SK-N-SH (cell line): ENCODE measurements at regions not wholly inside any gene's neighbourhood (a gene's known extent, or its start where the extent isn't known, plus 50 kb on each side); places are given as distances from the start of the nearest gene placed in this dataset.

Experiments
- CTCF ChIA-PET: fragments of 300-600, 350-600 bp; formaldehyde crosslinking; extraction: SDS; loops from one replicate; lab custom pipeline; 2021; lab: Yijun Ruan, JAX
- POLR2A ChIA-PET: fragments of 350-600 bp; sonication (Branson Sonifier 250); formaldehyde crosslinking; extraction: SDS; loops from one replicate; lab custom pipeline; 2020; ENCODE audit warnings: antibody characterized with exemption, inconsistent platforms; lab: Yijun Ruan, JAX
- DNase-seq: peaks from one replicate; pipeline ENCODE4 v3.0.0; 2012
- H2AFZ ChIP-seq: fragments of 200-600 bp; sonication (generic); 2 replicates; pipeline ENCODE4 v1.8.1; 2016; ENCODE audit warnings: antibody characterized with exemption, mild to moderate bottlenecking, low read depth
- H3F3A ChIP-seq: fragments of 200-600 bp; sonication (generic); replicated peaks from 2 replicates; pipeline ENCODE3; 2016; ENCODE audit warnings: antibody characterized with exemption, mild to moderate bottlenecking; ENCODE audit not compliant: insufficient read depth
- H3K27ac ChIP-seq, 2 experiments: fragments of 200-500 bp in 1 of 2; fragments of 200-600 bp in 1 of 2; sonication (Bioruptor generic) in 1 of 2; sonication (generic), shearing (Covaris generic) in 1 of 2; 2 replicates each; pipeline versions ENCODE4 v1.5.1 to v1.6.1; 2014 to 2016; ENCODE audit warnings: low read depth in 2 of 2, inconsistent platforms in 1 of 2, low read length in 1 of 2, mild to moderate bottlenecking in 1 of 2, mixed read lengths in 1 of 2
- H3K27me3 ChIP-seq: fragments of 200-600 bp; sonication (generic), shearing (Covaris generic); 2 replicates; pipeline ENCODE4 v1.6.1; 2016; ENCODE audit warnings: mixed run types; ENCODE audit not compliant: insufficient read depth
- H3K36me3 ChIP-seq, 2 experiments: fragments of 200-500 bp in 1 of 2; fragments of 200-600 bp in 1 of 2; sonication (Bioruptor generic) in 1 of 2; sonication (generic) in 1 of 2; replicated peaks in 1 of 2; 2 replicates each; pipeline versions ENCODE3 to v1.5.1; 2014 to 2016; ENCODE audit warnings: low read length in 1 of 2, mild to moderate bottlenecking in 1 of 2; ENCODE audit not compliant: insufficient read depth in 2 of 2, control insufficient read depth in 1 of 2
- H3K4me1 ChIP-seq, 2 experiments: fragments of 200-500 bp in 1 of 2; fragments of 200-600 bp in 1 of 2; sonication (Bioruptor generic) in 1 of 2; sonication (generic), shearing (Covaris generic) in 1 of 2; 2 replicates each; pipeline versions ENCODE4 v1.5.1 to v1.6.1; 2014 to 2016; ENCODE audit warnings: low read depth in 1 of 2, low read length in 1 of 2, mixed run types in 1 of 2; ENCODE audit not compliant: insufficient read depth in 2 of 2, control insufficient read depth in 1 of 2
- H3K4me2 ChIP-seq: fragments of 200-600 bp; sonication (generic), shearing (Covaris generic); 2 replicates; pipeline ENCODE4 v1.6.1; 2017; ENCODE audit warnings: mixed run types
- H3K4me3 ChIP-seq, 2 experiments: fragments of 200-500 bp in 1 of 2; fragments of 200-600 bp in 1 of 2; sonication (Bioruptor generic) in 1 of 2; sonication (generic), shearing (Covaris generic) in 1 of 2; 2 replicates each; pipeline versions ENCODE4 v1.5.1 to v1.8.1; 2014 to 2016; ENCODE audit warnings: low read depth in 2 of 2, inconsistent platforms in 1 of 2, low read length in 1 of 2, mild to moderate bottlenecking in 1 of 2, mixed read lengths in 1 of 2, moderate library complexity in 1 of 2
- H3K79me2 ChIP-seq: fragments of 200-600 bp; sonication (generic); 2 replicates; pipeline ENCODE4 v1.8.1; 2017; ENCODE audit warnings: mild to moderate bottlenecking; ENCODE audit not compliant: insufficient read depth
- H3K9ac ChIP-seq: fragments of 200-600 bp; sonication (generic); 2 replicates; pipeline ENCODE4 v1.6.1; 2017; ENCODE audit warnings: mixed run types
- H3K9me2 ChIP-seq: fragments of 200-600 bp; sonication (generic); 2 replicates; pipeline ENCODE4 v1.6.1; 2017; ENCODE audit warnings: mixed run types
- H3K9me3 ChIP-seq: fragments of 200-600 bp; sonication (generic); 2 replicates; pipeline ENCODE4 v1.6.1; 2017; ENCODE audit warnings: mixed run types, mild to moderate bottlenecking, moderate library complexity
- H4K20me1 ChIP-seq: fragments of 200-600 bp; sonication (generic); 2 replicates; pipeline ENCODE4 v1.6.1; 2017; ENCODE audit warnings: mild to moderate bottlenecking, mixed run types; ENCODE audit not compliant: insufficient read depth
- ELF1 ChIP-seq: IDR thresholded peaks from 2 replicates; pipeline ENCODE4 v1.4.0; 2012
- EP300 ChIP-seq, 2 experiments: IDR thresholded peaks; 2 replicates each; pipeline versions ENCODE4 v1.4.0 to v1.6.1; 2012; ENCODE audit warnings: borderline replicate concordance in 1 of 2, low read depth in 1 of 2, low read length in 1 of 2
- EZH2phosphoT487 ChIP-seq: fragments of 200-600 bp; sonication (generic); IDR thresholded peaks from 2 replicates; pipeline ENCODE4 v1.6.1; 2017; ENCODE audit warnings: low read depth, mixed run types, mild to moderate bottlenecking, antibody characterized with exemption, moderate library complexity, borderline replicate concordance
- FOXM1 ChIP-seq: IDR thresholded peaks from 2 replicates; pipeline ENCODE4 v1.4.0; 2012; ENCODE audit warnings: low read depth, mild to moderate bottlenecking
- IRF3 ChIP-seq: fragments of 150-350 bp; IDR thresholded peaks from 2 replicates; pipeline ENCODE4 v1.6.1; 2016; ENCODE audit warnings: mild to moderate bottlenecking, low read depth, low read length
- MAX ChIP-seq: IDR thresholded peaks from 2 replicates; pipeline ENCODE4 v1.4.0; 2012; ENCODE audit warnings: low read depth
- MXI1 ChIP-seq: IDR thresholded peaks from 2 replicates; pipeline ENCODE4 v1.6.1; 2012; ENCODE audit warnings: mild to moderate bottlenecking, low read depth, low read length, improper control_type of control experiment
- NFIC ChIP-seq: IDR thresholded peaks from 2 replicates; pipeline ENCODE4 v1.4.0; 2012; ENCODE audit warnings: borderline replicate concordance
- PBX3 ChIP-seq: IDR thresholded peaks from 2 replicates; pipeline ENCODE4; 2012
- RCOR1 ChIP-seq: fragments of 150-350 bp; IDR thresholded peaks from 2 replicates; pipeline ENCODE4 v1.6.1; 2017; ENCODE audit warnings: antibody characterized with exemption, low read length
- SMC3 ChIP-seq: IDR thresholded peaks from 2 replicates; pipeline ENCODE4 v1.6.1; 2012; ENCODE audit warnings: low read depth, low read length, improper control_type of control experiment
- TAF1 ChIP-seq: IDR thresholded peaks from 2 replicates; pipeline ENCODE4 v1.6.1; 2012; ENCODE audit warnings: low read depth, mild to moderate bottlenecking, low read length, moderate library complexity, borderline replicate concordance
- YY1 ChIP-seq: IDR thresholded peaks from 2 replicates; pipeline ENCODE4 v1.4.0; 2012; ENCODE audit warnings: low read depth, mild to moderate bottlenecking
- ZBTB33 ChIP-seq: IDR thresholded peaks from 2 replicates; pipeline ENCODE4 v1.4.0; 2012; ENCODE audit warnings: low read depth, borderline replicate concordance
- WGBS: methylation state at CpG from one replicate; pipeline ENCODE4 v1.1.6; 2017; ENCODE audit warnings: low lambda C conversion rate; 5-methylcytosine and 5-hydroxymethylcytosine counted together

GRCh38 chr7:130923365-130923764, 189.4 kb upstream of the KLF14 start:
- peaks cover 100% of the 10 kb centered on the region for H3K79me2 ChIP-seq
- POLR2A ChIA-PET: no interaction called here
- TF ChIP-seq PBX3: no peak
- no peak for TF ChIP-seq RCOR1
- TF ChIP-seq FOXM1: no peak
- no peak for TF ChIP-seq ELF1
- TF ChIP-seq NFIC: no peak
- TF ChIP-seq EZH2phosphoT487: no peak
- TF ChIP-seq IRF3: no peak
- TF ChIP-seq YY1: no peak
- TF ChIP-seq MAX: no peak
- TF ChIP-seq ZBTB33: no peak
- TF ChIP-seq MXI1: no peak
- no peaks in the 10 kb centered on the region for H3K9me2 ChIP-seq
- peaks cover 4 to 74% of the 10 kb centered on the region in 2 experiments; a peak in 3 of 4 replicates for H3K4me1 ChIP-seq
- H4K20me1 ChIP-seq: peaks cover 6% of the 10 kb centered on the region; the same call in 1 of the 2 replicates
- WGBS: 87% methylated on average over 4 of the region's 4 CpGs
- H3K36me3 ChIP-seq: peaks cover 13 to 14% of the 10 kb centered on the region in 2 experiments
- CTCF ChIA-PET: interaction anchor here (1.4 to 1.8 kb wide), 2 partner anchors 8 to 26 kb away, joined by 3 to 10 read pairs; no protein-coding TSS in a partner anchor
- H3K4me3 ChIP-seq: no peak overlapping the region
- H3F3A ChIP-seq: peaks cover 23% of the 10 kb centered on the region
- DNase-seq: no peak
- H2AFZ ChIP-seq: no peak overlapping the region
- H3K4me2 ChIP-seq: no peak overlapping the region
- no peaks in the 10 kb centered on the region for H3K9me3 ChIP-seq
- H3K27me3 ChIP-seq: no peaks in the 10 kb centered on the region
- H3K27ac ChIP-seq: peak overlapping the region in 1 of 2 experiments; percentile 1; a peak in 1 of 4 replicates
- no peak overlapping the region for H3K9ac ChIP-seq

- no peak for DNase-seq
- Histone ChIP-seq H3K79me2 (peaks cover 100% of the 10 kb centered on the region), H3K9me2 (no peaks in the 10 kb centered on the region), H3K4me1 (peaks cover 4 to 68% of the 10 kb centered on the region in 2 experiments; a peak in 2 of 4 replicates), H3K27ac (peak overlapping the region in 1 of 2 experiments; percentile 1; a peak in 1 of 4 replicates), H3K36me3 (peaks cover 13 to 14% of the 10 kb centered on the region in 2 experiments), H2AFZ (no peak overlapping the region), H3K4me3 (no peak overlapping the region), H3K9me3 (no peaks in the 10 kb centered on the region), H3K4me2 (no peak overlapping the region), H4K20me1 (peaks cover 6% of the 10 kb centered on the region; the same call in 1 of the 2 replicates), H3F3A (peaks cover 17% of the 10 kb centered on the region), H3K27me3 (no peaks in the 10 kb centered on the region), H3K9ac (no peak overlapping the region)
- TF ChIP-seq MXI1 (no peak), EP300 (IDR thresholded peaks at IDR 0.05; ENCODE audit: borderline replicate concordance in 1 of 2, low read depth in 1 of 2, low read length in 1 of 2) (no peak), SMC3 (no peak), TAF1 (no peak)
- ChIA-PET POLR2A (no interaction called here), CTCF (interaction anchor here (1.0 to 1.8 kb wide), 2 partner anchors 27 to 116 kb away, joined by 4 to 10 read pairs; no protein-coding TSS in a partner anchor)
- WGBS: 85% methylated on average over 5 of the region's 5 CpGs
Observed at GRCh38 chr7:130923930-130924329, 189.9 kb upstream of the KLF14 start.
